NCI-H510A (cell line): ENCODE measurements at regions not wholly inside any gene's neighbourhood (a gene's known extent, or its start where the extent isn't known, plus 50 kb on each side); places are given as distances from the start of the nearest gene placed in this dataset.
"Not testable (repeated sequence)": the region's sequence is repeated elsewhere in the genome, so short reads cannot be mapped to it uniquely, and the experiment has no call there.

Experiments
- DNase-seq: peaks from one replicate; lab custom pipeline; 2025; lab: John Stamatoyannopoulos, UW

DNA sequence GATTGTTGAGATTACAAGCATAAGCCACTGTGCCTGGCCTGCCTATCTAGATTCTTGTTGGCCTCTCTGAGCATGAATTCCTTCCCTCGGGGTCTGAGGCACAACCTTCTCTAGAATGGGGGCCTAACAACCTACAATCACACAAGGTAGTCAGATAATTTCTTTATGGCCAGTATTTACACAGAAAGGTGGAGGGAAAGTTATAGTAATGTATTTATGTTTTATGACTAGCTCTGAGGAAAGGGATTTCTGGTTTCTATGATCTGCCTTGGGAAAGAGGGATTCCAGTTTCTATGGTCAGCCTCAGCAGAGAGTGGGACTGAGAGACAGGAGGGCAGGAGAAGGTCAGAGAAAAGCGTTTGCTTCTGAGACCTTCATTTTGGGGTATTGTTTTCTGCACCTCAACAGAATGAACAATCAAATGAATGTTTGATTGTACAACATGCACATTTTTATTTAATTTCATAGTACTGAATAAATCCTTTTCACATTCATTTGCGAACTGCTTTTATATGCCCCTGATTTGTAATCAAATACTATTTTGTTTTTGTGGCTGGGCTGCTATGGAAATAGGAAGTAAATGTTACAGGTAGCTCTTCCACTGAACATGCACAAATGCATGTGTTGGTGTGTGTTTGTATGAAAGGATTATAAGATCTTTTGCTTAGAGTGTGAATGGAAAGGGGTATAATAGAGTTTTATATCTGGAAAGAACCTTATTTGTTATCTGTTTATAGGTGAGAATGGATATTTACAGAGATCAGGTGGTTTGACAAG lies 499.7 kb upstream of the RGS6 start:
- DNase-seq: no peak

DNA sequence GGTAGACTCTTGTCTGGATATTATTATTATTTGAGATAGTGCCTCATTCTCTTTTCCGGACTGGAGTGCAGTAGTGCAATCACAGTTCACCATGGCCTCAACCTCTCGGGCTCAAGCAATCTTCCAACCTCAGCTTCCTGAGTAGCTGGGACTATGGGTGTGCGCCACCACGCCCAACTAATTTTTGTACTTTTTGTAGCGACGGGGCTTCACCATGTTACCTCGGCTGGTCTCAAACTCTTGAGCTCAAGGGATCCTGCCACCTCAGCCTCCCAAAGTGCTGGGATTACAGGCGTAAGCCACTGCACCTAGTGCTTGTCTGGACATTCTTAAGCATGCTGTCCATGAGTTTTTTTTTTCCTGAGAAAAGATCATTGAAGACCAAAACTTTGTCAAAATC lies 498.9 kb upstream of the RGS6 start:
- no peak for DNase-seq

DNA sequence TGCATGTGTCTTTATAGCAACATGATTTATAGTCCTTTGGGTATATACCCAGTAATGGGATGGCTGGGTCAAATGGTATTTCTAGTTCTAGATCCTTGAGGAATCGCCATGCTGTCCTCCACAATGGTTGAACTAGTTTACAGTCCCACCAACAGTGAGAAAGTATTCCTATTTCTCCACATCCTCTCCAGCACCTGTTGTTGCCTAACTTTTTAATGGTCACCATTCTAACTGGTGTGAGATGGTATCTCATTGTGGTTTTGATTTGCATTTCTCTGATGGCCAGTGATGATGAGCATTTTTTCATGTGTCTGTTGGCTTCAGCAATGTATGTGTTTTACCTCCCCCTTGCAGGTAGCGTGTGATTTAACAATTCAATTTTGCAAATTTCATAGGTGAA lies 496.6 kb upstream of the RGS6 start:
- DNase-seq: not testable (repeated sequence)

DNA sequence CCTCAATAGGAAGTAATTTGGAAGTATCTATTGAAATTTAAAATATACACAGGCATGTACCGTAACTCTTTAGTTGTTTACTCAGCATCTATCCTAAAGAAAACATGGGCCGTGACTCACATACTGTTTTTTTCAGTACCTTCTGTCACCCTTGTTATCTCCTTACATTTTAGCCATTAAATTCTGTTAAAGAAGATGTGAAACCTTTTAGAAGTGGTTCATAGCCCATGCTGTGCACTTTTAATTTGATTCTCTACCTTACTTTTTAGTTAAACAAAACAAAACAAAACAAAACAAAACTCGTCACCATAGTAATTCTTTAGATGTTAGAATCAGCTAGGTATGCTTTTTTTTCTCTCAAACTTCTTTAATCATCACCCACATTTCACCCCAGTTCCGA lies 494.4 kb upstream of the RGS6 start:
- no peak for DNase-seq

DNA sequence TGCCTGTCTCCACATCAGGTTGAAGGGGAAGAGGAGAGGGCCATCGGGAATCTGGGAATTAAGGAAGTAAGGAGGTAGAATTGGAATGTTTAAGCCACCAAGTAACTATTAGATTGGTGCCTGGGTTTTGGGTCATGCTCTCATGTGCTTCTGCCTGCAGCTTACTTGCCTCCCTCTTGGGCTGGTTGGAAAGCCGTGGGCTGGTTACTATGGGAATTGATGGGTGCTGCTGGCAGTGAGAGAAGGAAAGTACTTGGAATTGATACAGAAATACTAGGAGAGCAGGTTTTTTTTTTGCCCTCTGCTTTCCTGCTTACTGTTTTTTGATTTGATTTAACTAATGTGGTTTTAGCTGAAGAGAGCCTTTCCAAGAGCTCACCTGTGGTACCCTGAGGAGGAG lies 493.5 kb upstream of the RGS6 start:
- no peak for DNase-seq

DNA sequence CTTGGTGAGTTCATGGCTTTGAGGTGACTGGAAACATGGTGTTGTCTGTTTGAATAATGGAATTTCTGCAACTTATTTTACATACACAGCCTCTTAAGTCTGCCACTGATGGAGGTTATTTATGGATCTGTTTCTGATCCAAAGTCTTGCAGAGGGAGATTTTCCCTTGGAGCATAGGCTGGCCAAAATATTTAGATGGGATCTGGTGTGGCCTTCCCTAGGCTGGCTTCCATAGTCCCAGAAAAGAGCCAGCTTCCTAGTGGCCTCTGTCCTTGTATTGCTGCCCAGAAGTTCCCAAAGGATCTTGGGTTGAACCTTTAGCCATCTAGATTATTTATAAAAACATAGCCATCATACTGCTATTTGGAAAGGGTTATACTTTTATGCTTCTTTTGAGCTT lies 491.1 kb upstream of the RGS6 start:
- no peak for DNase-seq

DNA sequence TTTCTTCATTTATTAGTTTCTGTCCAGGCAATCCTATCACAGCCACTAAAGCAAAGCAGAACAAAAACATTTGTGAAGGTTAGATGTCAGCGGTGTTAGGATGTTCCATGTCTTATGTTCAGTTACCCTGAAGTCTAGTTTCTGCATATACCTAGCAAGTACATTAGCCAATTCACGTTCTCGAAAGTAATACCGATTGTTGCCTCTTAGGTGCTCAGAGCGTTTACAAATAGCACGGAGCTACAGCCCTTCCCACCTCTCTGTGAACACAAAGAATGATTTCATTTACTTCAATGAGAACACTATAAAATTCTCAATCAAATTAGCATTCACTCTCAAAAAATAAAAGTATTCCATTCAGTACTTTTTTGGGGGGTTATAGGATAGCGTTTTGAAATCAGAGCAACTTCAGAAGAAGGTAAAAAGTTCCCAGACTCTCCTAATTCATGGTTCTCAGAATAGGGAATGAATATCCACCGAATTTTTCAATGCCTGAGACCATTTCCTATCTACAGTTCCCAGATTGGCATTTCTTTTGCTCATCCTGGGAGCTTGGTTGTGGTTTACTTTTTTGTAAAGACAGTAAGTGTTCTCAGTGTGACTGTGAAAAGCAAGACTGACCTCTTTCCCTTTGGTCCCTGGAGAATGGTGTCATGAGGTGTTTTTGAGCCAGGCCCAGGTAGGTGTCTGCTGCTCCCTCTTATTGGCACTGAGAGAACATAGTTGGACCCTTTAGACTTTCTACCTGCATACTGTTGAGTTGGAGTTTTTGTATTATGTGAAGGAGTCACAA lies 488.0 kb upstream of the RGS6 start:
- DNase-seq: no peak

DNA sequence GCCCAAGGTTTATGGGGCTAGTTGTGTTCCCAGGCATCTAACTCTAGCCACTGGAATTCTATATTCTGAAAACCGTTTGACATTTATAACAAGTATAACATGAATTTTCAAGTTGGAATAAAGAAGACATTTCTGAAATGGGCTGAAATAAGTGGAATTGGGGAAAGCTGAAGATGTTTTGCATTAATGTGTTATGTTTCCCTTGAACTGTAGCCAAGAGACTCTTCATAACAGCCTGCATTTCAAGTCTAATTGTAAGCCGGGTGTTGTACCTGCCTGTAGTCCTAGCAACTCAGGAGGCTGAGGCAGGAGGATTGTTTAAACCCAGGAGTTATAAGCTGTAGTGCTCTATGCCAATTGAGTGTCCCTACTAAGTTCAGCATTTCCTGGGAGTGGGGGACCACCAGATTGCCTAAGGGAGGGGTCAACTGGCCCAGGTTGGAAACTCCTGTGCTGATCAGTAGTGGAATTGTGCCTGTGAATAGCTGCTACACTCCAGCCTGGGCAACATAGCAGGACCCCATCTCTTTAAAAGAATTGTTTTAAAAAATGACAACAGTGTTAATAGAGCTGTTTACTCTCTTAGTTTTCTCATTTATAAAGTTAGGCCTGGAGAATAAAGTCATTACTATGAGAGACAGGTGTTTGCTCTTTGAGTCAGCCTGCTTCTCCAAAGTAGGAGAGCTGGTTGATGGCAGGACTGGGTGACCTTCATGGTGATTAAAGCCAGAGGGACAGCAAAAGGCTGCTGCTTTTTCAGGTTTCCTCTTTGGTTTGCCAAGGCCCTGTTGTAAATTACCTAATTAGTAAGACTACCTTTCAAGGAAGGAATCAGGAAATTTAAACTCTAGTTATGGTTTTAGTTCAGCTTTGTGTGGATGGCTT lies 483.6 kb upstream of the RGS6 start:
- no peak for DNase-seq

DNA sequence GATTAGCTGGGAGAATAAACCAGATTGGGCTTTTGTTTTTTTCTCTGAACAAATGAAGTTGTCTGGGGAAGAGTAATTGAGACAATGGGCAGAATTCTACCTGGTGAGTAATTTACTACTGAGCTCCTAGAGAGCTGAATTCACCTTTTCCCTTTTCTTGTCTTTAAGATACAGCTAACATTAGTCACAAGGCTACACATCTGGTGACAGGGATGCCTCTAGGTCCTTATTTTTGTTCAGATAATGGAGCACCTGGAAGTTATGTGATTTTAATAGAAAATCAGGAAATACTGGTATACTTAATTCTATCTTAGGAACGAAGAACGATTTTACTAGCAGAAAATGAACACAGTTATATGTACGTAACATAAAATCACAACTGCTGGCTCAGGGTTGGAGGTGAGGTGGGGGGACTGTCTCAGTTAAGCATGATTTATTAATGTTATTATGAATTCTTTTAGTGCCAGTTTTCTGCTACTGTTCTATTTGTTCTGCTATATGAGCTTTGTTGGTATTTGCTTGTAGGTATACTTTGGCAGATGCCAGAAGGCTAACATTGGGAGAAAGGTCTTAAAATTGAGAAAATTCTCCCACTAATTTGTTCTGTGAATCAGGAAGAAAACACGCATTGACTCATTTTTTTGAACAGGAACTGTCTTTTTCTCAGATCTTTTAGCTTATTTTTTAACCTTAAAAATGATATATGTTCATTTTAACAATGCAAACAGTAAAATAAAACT lies 482.7 kb upstream of the RGS6 start:
- no peak for DNase-seq

DNA sequence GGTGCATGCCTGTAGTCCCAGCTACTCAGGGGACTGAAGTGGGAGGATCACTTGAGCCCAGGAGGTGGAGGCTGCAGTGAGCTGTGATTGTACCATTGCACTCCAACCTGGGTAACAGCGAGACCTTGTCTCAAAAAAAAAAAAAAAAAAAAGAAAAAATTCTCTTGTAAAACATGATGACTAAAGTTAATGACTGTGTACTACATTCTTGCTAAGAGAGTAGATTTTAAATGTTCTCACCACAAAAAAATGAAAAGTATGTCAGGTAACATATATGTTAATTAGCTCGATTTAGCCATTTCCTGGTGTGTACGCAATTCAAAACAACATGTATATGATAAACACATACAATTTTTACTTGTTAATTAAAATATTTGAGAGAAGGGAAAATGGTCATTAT lies 480.7 kb upstream of the RGS6 start:
- DNase-seq: no peak

DNA sequence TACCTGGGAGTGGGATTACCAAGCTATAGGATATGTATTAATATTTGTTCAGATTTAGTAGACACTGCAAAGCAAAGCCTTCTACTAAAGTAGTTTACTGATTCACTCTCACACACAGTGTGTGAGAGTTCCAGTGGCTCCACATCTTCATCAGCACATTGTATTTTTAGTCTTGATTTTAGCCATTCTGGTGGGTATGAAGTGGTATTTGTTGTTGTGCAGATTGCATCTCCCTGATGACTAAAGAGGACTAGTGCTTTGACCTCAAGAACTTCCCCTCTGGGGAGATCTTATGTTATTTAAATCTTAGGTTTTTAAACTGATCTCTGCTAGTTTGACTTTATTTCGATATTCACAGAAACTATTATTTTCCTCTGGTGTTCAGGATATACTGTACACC lies 479.7 kb upstream of the RGS6 start:
- DNase-seq: no peak

DNA sequence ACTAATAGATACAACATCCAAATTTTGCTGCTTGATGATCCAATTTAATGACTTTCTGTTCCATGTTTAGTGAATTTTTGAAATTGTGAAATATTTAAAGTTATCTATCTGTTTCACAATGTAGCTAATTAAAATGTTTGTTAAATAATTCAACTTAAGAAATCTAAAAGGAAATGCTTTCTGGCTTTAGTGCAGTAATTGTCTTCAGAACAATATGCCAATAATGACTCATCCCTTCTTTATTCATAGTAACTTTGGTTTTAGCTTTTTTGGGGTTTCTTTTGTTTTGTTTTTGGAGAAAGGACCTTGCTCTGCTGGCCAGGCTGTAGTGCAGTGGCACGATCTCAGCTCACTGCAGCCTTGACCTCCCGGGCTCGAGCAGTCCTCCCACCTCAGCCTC lies 479.2 kb upstream of the RGS6 start:
- DNase-seq: no peak

DNA sequence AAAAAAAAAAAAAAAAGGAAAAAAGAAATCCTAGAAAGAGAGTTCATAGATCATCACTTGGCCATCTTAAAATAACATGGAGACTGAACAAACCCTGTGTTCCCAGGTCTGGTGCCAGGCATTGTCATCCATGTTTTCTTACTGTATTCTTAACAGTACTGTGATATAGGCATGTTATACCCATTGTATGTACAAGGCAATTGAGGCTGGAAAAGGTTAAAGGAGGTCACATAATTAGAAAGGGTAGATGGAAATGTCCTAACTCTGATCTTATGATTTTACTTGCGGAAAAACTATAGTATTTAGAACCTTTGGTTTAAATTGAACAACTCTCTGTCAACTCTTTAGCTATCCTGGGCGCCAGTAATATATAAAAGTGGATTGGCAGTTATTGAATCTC lies 478.2 kb upstream of the RGS6 start:
- DNase-seq: no peak

DNA sequence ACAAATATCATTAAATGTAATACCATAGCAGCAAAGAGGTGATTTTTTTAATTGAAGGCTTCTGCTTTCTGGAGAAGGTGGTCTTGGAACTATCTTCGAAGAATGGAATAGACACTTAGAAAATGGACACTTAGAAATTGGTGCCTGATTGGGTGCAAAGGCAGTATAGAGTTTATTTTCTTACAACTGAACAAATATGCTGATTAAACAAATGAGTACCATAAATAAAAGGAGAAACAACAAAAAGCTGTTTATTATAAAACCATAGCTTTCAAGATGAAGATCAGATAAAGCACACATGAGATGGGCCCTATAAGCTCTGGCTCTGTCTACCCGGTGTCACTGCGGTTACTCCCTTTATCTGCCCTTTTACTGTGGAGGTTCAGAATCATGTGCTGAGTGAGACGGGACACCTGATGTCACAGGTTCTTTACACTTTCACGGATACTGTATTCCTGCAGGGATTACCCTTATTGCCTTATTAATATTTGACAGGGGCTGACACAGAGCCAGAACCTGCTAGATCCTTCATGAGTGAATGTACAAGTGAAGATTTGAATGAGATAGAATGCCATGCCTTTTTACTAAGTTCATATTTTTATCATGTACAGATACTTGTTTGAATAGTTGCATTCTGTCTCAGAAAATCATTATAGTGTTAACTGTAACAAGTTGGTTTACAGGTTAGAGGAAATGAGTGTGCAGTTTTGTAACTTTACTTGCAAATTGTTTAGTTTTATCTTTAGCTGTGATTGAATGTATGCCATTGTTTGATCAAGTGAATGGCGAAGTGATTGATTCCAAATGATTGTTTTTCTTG lies 477.5 kb upstream of the RGS6 start:
- DNase-seq: no peak

DNA sequence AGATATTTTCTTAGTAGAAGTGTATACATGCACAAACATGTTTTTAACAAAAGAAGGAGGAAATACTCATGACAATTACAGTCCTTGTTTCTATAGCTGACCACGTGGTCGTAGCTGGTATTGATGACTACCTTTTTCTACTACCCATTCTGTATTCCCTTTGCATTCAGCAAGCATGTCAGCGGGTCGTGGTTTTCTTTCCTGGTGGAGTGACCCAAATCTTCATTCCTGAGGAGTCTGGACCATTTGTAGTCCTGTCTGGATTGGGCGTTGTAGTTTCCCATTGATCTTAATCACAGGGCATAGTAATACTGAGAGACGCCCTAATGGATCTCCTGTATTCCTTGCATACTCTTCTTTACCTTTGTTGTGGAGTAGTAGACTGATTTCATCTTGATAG lies 472.1 kb upstream of the RGS6 start:
- DNase-seq: no peak

DNA sequence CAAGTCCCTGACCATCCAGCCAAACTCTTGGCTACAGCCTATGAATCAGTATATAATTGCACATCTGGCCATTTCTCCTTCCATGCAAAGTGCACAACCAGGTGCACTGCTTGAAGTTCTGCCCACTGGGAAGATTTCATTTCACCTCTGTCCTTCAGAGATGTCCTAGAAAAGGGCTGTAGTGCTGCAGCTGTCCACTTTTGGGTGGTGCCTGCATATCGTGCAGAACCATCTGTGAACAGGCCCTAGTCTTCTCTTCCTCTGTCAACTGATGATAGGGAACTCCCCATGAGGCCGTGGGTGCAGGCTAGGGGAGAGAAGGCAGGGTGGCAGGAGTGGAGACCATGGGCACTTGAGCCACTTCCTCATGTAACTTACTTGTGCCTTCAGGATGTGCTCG lies 470.6 kb upstream of the RGS6 start:
- not testable (repeated sequence) for DNase-seq

DNA sequence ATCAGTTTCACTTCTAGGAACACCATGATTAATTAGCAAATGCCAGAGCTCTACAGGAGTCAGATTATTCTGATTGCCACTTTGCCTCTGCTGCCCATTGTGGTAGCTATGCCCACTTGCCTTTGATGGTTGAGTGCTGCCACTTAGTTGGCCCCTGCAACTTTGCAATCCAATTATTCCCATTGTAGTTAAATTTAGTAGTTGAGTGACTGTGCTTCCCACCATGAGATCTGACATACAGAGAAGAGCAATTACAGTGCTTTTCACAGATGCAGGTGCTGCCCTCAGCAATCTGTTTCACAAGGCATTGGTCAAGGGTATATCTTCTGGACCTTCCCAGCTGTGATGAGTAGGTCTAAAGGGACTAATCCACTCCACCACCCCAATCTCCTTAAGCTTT lies 468.4 kb upstream of the RGS6 start:
- DNase-seq: no peak

DNA sequence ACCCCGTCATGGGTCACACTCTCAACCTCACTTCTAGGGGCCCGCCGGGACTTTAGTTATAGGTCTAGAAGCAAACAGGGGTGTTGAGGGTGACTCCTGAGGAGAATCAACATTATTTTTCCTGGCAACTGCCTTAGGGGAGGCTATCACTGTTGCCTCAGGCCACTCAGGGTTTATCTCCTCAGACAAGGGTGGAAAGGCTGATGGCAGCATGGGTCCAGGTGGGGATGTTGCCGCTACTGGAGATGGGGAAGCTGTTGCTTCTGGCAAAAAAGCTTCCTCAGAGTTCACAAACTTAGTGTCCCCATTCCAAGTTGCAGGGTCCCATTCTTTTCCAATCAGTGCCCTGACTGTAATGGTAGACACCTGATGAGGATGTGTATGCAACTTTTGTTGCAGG lies 467.4 kb upstream of the RGS6 start:
- no peak for DNase-seq

DNA sequence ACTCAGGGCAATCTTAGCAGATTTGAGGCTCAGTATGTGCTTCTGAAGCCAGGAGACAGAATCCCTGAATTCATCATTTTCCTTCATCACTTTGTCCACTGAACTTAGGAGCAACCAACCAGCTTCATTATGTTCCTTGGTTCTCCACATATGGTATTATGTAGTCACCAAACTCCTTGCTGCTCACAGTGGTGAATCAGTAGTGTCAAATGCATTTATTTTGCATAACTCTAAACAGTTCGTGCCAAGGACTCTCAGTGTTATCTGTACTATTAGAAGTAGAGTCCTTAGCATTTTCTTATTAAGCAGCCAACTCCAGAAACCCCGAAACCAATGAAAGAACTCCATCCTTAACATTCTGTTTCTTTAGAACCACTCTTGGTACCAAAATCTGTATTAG lies 466.9 kb upstream of the RGS6 start:
- no peak for DNase-seq

DNA sequence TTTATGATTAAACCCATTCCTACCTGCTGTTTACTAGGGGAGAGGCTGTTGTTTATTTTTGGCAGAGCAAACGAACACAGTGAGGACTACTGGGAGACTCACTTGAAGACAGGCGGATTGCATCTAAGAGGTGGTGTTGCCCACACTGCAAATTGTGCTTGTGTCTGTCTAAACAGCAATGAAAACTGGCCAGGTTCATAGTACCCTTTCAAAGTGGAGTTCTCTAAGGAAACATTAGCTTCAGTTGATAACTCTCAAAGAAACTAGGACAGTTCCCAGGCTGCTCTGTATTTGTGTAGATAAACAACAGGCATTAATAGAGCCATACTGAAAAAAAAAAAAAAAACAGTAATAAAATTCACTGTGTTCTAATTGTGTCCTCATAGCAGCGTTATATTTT lies 466.0 kb upstream of the RGS6 start:
- DNase-seq: no peak

DNA sequence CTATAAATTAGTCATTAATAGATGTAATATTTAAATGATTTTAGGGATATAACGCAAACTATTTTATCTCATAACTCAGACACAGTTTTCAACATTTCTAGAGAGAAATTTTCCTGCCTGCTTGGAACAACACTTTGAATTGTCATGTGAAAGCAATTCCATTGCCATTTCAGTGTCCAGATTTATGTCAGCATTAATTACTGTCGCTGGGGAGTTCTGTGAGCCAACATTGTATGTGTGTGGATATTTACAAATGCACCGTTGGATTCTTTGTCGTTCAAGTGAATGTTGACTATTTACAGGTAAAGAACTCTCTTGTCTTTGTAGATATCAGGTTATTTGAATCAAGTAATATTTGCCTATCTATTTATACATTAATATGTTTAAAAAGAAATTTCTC lies 465.3 kb upstream of the RGS6 start:
- no peak for DNase-seq
